ENCODE measurements at regions not wholly inside any gene's neighbourhood (a gene's known extent, or its start where the extent isn't known, plus 50 kb on each side); places are given as distances from the start of the nearest gene placed in this dataset.
"Not testable (repeated sequence)": the region's sequence is repeated elsewhere in the genome, so short reads cannot be mapped to it uniquely, and the experiment has no call there.

DNA sequence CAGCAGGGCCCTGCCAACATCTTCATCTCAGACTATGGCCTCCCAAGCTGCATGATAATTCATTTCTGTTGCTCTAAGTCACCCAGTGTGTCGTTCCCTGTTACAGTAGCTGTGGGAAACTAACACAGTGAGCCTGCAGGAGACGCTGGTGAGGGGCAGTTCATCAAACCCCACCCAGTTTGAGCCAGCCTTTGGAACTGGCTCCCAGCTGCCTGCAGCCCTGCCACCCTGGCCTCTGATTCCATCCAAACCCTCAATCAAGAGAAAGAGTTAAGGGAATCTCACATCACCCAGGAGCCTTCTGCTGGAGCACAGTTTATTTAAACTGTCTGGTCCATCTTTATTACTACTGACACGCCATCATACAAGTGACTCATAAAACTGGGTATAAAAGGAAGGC lies 64.9 kb upstream of the ZCCHC2 start:
- TF ChIP-seq, protein P1, sequence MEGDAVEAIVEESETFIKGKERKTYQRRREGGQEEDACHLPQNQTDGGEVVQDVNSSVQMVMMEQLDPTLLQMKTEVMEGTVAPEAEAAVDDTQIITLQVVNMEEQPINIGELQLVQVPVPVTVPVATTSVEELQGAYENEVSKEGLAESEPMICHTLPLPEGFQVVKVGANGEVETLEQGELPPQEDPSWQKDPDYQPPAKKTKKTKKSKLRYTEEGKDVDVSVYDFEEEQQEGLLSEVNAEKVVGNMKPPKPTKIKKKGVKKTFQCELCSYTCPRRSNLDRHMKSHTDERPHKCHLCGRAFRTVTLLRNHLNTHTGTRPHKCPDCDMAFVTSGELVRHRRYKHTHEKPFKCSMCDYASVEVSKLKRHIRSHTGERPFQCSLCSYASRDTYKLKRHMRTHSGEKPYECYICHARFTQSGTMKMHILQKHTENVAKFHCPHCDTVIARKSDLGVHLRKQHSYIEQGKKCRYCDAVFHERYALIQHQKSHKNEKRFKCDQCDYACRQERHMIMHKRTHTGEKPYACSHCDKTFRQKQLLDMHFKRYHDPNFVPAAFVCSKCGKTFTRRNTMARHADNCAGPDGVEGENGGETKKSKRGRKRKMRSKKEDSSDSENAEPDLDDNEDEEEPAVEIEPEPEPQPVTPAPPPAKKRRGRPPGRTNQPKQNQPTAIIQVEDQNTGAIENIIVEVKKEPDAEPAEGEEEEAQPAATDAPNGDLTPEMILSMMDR (IDR thresholded peaks at IDR 0.05; ENCODE audit: borderline replicate concordance, control extremely low read depth, extremely low read depth, insufficient read depth, missing control alignments), result no peak
- in situ Hi-C loops (cut with MboI; ENCODE audit: low sequenced_read_pairs, unreplicated experiment), result no loop called here
- DNase-seq (ENCODE audit: low spot score), result no peak

DNA sequence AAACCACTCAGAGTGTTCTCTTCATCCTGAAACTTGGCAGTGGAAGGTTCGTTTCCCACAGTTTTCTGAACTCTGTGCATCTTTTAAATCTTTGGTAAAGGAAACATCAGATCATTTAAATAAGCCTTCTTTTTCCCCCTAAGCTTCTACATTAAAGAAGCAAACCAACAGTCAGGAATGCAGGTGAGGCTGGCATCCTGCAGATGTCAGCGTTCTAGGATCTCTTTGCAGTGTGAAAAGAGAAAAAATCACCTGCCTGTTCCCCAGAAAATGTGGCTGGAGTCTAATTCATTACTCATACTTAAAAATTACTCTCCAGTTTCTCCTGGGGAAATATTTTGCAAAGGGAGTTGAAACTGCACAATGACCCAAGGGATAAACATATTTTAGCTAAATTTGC lies 64.5 kb upstream of the ZCCHC2 start:
- DNase-seq (ENCODE audit: low spot score), result no peak
- TF ChIP-seq, protein P1 (IDR thresholded peaks at IDR 0.05; ENCODE audit: borderline replicate concordance, control extremely low read depth, extremely low read depth, insufficient read depth, missing control alignments), result no peak
- in situ Hi-C loops (cut with MboI; ENCODE audit: low sequenced_read_pairs, unreplicated experiment), result no loop called here

DNA sequence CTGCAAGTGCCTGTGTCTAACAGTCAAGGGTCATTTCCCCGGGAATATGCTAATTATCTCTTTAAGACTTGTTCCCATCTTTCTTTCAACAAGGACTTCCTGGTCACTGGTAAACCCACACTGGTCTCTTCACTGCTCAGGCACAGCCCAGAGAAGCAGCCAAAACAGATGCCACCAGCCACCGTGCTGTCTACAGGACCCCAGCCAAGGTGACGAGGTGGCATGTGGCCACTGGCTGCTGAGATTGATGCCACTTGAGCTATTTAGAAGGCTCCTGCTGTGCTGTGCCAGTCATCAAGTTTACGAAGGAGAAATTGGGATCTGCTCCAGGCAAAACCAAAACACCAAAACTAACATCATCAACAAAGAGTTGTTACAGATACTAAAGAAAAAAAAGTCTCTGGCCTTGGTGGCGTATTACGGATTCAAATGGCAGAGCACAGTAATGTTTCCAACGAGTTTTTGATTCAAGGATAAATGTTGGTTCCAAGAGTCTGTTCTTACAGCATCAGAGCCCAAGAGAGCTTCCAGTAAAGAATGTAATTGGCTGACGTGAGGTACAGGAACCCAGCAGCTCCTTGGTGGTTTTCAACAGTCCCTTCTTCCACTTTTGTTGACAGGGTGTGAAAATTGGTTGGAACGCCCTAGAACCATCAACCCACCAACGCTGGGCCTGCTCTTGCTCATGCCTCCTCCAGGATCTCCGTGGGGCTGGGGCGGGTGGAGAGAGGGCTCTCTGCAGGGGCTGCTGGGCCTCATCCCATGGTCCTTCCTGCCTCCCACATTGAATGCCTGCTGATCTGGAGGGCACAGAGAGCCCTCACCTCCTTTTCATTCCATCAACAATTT lies 63.7 kb upstream of the ZCCHC2 start:
- DNase-seq (ENCODE audit: low spot score), result no peak
- in situ Hi-C loops (cut with MboI; ENCODE audit: low sequenced_read_pairs, unreplicated experiment), result no loop called here
- TF ChIP-seq, protein P1 (IDR thresholded peaks at IDR 0.05; ENCODE audit: borderline replicate concordance, control extremely low read depth, extremely low read depth, insufficient read depth, missing control alignments), result no peak

DNA sequence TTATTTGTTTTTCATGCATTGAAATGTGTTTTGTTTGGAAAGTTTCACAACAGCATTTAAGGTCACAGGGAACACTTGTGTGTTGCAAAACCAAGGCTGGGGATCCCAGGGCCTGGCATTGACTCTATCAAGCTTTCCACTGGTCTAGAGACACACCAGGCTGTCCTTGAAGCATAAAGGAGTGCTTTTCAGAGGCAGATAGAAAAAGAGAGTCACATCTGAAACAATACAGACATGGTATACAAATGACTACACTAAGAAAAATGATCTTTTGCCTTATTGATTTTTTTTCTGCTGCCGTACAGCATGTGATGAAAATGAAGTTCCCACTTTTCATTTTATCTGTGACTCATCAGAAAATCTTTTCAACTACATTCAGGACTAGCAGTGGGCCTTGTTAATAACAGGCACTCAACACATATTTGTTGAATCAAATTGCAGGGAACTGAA lies 61.9 kb upstream of the ZCCHC2 start:
- TF ChIP-seq, protein P1 (IDR thresholded peaks at IDR 0.05; ENCODE audit: borderline replicate concordance, control extremely low read depth, extremely low read depth, insufficient read depth, missing control alignments), result no peak
- in situ Hi-C loops (cut with MboI; ENCODE audit: low sequenced_read_pairs, unreplicated experiment), result no loop called here
- DNase-seq (ENCODE audit: low spot score), result no peak

DNA sequence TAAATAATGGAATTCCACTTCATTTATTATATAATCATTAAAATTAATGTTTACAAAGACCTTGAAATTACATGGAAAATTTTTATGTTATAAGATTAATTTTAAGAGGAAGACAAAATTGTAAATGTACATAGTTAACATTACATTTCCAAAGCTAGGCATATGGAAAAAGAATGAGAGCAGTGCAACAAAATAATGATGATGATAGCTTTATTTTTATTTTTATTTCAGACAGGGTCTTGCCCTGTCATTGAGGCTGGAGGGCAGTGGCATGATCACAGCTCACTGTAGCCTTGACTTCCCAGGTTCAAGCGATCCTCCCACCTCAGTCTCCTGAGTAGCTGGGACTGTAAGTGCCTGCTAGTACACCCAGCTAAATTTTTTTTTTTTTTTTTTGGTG lies 61.2 kb upstream of the ZCCHC2 start:
- TF ChIP-seq, protein P1 (IDR thresholded peaks at IDR 0.05; ENCODE audit: borderline replicate concordance, control extremely low read depth, extremely low read depth, insufficient read depth, missing control alignments), result no peak
- DNase-seq (ENCODE audit: low spot score), result no peak
- in situ Hi-C loops (cut with MboI; ENCODE audit: low sequenced_read_pairs, unreplicated experiment), result no loop called here

DNA sequence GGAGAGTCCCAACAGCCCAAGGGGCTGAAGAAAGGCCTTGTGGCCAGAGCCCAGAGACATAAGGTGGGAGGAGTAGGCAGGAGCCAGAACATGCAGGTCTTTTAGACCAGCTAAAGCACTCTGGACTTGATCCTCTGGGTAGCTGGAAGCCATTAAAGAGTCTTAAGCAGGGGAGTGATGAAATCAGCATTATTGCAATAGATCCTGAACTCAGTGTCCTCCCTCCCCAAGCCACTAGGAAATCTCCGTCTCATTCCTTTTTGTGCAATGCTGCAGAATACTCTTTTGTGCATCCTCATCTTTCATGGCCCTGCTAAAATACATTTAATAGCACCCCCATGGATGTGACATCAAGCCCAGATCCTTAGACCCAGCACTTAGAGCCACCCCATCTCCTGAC lies 58.6 kb upstream of the ZCCHC2 start:
- in situ Hi-C loops (cut with MboI; ENCODE audit: low sequenced_read_pairs, unreplicated experiment), result no loop called here
- DNase-seq (ENCODE audit: low spot score), result no peak

DNA sequence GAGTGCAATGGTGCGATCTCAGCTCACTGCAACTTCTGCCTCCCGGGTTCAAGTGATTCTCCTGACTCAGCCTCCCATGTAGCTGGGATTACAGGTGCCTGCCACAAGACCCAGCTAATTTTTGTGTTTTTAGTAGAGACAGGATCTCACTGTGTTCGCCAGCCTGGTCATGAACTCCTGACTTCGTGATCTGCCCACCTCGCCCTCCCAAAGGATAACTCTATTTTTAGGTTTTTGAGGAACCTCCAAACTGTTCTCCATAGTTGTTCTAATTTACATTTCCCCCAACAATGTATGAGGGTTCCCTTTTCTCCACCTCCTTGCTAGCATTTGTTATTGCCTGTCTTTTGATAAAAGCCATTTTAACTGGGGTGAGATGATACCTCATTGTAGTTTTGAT lies 53.7 kb upstream of the ZCCHC2 start:
- in situ Hi-C loops (cut with MboI; ENCODE audit: low sequenced_read_pairs, unreplicated experiment), result not testable (repeated sequence)

More for the DNA sequence above, 58.6 kb upstream of the ZCCHC2 start:
- TF ChIP-seq, protein P1 (IDR thresholded peaks at IDR 0.05; ENCODE audit: borderline replicate concordance, control extremely low read depth, extremely low read depth, insufficient read depth, missing control alignments), result no peak

More for the DNA sequence above, 53.7 kb upstream of the ZCCHC2 start:
- DNase-seq (ENCODE audit: low spot score), result not testable (repeated sequence)
